HG03354 (cell line): ENCODE measurements at regions not wholly inside any gene's neighbourhood (a gene's known extent, or its start where the extent isn't known, plus 50 kb on each side); places are given as distances from the start of the nearest gene placed in this dataset.
A peak's percentile ranks its signal among the peaks of the same experiment; 100 is the strongest.
"Not testable (repeated sequence)": the region's sequence is repeated elsewhere in the genome, so short reads cannot be mapped to it uniquely, and the experiment has no call there.

Experiments
- ATAC-seq: cut with Tn5 transposase; IDR thresholded peaks from one replicate; pipeline ENCODE4 v1.9.1; 2021; ENCODE audit warnings: mild to moderate bottlenecking; ENCODE audit not compliant: unreplicated experiment, poor library complexity, severe bottlenecking

DNA sequence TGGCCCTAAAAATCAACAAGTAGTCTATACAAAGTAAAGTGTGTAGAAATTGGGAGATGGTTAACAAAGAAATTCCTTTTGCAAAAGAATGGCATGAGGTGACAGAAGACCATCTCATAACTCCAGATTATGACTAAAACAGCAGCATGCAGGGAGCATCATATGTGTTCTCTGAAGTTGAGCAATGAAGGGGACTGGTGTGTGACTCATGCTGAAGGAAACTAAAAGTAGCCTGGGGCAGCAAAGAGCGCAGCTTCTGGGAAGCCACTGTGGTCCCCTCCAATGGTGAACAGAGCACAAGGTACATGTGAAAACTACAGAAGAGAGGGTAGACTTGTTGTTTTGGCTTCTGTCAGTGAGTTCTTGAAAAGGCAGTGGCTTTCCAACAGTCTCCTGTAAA is 133.4 kb downstream of the MACC1 start:
- peak; percentile 42 for ATAC-seq

- no peak for ATAC-seq
Observed at GRCh38 chr7:20079080-20079479, 138.1 kb downstream of the MACC1 start.

GRCh38 chr7:20076835-20077234 is 140.3 kb downstream of the MACC1 start:
- ATAC-seq: no peak

DNA sequence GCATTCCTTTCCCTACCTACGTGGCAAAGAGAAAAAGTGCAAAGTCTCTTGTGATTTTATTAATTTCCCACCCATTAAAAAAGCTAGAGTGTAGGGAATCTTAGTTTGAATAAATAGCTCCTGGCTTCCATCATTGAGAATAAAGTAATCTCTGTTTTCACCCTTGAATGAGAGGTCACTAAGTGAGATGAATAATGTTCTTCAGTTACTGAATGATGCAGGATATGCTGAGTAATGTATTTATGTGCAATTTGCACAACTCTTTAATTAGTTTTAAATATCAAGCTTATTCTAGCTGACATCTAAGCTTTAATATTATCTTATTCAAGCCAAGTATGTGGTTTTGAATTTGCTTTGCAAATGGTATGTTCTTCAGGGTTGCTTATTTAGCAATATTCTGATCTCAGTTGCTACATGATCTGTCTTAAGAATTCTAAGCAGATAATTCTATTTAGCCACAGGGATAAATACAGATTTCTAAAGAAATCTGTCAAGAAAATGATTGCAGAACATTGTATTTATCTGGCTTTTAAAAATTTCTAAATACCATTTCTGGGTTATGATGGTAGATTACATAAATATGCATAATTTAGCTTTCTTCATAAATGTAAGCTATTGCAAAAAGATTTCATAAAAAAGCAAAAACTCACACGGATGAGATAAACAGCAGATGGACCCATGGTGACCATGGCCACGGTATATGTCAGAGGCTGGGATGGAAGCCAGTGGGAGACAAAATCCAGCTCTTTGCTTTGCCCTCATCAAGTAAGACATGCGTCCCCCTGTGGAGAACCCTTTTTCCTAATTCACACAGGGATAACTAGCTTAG is 141.0 kb downstream of the MACC1 start:
- ATAC-seq: no peak

DNA sequence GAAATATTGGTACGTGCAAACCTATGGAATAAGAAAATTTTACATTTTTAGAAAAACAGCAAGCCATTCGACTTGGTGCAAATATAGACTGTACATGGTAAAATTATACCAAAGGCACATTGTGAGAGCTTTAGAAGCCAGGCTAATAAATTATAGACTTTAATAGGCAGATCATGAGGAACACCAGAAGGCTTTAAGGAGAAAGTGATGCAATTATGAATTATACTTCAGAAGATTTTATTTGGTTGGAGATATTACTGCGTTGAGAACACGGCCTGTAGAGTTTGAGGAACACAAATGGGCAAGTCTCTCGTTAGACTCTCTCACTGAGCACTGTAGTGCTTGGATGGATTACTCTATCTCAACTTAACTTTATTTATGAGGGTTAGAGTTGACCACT is 141.7 kb downstream of the MACC1 start:
- ATAC-seq: no peak

GRCh38 chr7:20068004-20068403 is 149.2 kb downstream of the MACC1 start:
- ATAC-seq: not testable (repeated sequence)

- peak; percentile 100 for ATAC-seq
Observed at GRCh38 chr7:20064974-20065862, 152.0 kb downstream of the MACC1 start.

DNA sequence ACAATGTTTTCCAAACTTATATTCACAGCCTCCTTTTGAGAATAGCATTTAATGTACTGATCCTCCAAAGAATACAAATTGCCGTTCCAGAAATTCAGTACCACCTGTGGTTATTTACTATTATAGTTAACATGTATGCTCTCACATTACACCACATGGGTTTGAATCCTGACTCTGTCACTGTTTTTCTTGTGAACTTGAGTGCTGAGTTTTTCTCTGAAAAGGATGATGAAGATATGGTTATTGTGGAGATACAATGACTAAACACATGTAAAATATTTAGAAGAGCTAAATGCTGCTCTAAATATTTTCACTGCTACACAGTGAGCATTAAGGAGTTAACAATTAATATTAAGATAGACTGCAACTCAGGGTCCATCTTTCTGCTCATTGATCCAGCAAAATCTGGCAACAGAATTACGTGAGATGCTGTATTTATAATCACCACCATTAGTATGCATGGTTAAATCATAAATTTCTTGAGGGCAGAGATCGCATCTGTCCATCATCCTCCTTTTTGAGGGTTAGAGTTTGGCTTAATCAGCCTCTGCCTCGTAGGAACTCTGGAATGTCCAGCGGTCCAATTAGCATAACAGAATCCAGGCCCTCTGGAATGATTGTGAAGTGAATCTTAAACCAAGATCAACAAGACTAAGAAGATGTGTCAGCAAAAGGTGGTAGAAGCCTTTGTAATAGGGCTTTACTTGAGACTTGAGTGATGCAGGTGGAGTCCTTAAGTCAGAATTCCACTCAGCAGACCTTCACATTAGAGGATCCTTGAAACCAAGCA is 152.8 kb downstream of the MACC1 start:
- ATAC-seq: no peak

GRCh38 chr7:20063644-20064043 is 153.5 kb downstream of the MACC1 start:
- no peak for ATAC-seq

DNA sequence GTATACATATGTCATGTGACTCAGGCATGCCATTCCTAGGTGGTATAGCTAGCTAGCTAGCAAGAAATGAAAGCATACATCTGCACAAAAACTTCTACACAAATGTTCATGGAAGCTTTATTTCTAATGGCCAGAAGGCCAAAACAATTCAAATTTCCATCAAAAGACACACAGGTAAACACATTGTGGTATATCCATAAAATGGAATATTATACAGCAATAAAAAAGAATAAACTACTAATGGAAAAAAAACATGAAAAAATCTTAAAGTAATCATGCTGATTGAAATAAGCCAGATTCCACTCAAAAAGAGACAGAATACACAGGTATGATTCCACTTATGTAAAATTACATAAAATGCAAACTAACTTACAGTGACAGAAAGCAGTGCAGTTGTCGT is 154.3 kb downstream of the MACC1 start:
- ATAC-seq: no peak

DNA sequence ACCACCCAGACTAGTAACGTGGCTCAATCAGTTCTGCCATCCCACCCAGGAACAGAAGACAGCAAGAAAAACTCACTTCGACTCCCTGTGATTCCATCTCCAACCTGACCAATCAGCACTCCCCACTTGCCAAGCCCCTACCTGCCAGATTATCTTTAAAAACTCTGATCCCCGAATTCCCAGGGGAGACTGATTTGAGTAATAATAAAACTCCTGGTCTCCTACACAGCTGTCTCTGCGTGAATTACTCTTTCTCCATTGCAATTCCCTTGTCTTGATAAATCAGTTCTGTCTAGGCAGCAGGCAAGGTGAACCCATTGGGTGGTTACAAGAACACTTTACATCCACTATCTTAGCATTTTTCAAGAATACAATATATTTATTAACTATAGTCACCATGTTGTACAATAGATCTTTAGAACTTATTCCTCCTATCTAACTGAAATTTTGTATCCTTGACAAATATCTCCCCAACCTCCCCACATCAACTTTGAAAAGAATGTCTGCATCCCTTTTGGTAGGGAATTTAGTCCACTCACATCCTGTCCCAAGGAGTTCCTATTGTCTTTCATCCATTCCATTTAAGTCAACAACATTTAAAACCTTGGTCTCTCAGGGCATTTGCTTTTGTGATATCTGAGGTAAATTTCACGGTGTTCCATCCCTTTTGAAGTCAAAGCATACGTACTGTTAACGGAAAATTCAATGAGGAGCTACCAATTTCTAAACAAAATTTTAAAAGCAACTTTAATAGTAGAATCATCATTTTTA is 163.7 kb downstream of the MACC1 start:
- ATAC-seq: no peak

- ATAC-seq: no peak
Observed at GRCh38 chr7:20050241-20050966, 166.8 kb downstream of the MACC1 start.

DNA sequence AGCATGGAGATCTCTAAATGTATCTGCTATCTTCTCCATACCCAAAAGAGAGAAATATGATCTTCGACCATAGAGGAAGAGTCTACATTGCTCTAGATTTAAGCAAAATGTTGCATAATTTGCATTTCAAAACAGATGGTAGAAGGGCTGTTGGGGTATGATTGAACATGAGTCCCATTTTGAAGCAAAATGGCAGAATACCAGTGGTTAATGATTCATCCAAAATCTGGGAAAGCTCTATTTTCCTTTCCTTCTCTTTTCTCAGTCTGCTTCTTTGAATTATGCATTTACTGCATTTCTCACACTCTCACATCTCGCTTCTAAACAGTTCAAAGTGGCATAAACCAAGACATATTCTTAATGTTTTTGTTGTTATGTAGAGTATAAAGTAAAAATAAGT is 178.5 kb downstream of the MACC1 start:
- no peak for ATAC-seq

DNA sequence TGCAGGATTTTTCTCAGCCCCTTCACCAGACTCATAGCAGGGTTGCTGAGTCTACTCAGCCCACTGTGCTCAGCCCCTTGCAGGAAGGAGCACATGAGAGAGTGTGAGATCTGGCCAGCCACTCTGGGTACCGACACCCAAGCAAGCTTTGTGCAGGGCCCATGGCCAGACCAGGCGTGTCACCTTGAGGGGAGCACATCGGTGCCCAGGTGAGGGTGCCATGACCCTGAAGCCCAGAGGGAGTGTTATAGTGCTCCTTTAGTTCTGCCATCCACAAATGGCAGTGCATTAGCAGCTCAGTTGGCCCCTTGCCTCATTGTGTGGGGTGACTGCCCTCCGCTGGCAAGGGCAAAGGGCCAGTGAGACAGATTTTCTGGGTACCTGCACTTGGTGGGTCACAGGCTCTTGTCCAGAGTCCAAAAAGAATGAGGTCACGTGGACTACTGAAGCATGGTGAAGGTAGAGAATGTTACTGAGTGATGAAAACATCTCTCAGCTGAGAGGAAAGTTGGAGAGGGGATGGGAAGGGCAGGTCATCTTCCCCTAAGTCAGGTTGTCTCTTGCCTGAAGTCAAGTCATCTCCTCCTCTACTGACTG is 181.8 kb downstream of the MACC1 start:
- no peak for ATAC-seq

DNA sequence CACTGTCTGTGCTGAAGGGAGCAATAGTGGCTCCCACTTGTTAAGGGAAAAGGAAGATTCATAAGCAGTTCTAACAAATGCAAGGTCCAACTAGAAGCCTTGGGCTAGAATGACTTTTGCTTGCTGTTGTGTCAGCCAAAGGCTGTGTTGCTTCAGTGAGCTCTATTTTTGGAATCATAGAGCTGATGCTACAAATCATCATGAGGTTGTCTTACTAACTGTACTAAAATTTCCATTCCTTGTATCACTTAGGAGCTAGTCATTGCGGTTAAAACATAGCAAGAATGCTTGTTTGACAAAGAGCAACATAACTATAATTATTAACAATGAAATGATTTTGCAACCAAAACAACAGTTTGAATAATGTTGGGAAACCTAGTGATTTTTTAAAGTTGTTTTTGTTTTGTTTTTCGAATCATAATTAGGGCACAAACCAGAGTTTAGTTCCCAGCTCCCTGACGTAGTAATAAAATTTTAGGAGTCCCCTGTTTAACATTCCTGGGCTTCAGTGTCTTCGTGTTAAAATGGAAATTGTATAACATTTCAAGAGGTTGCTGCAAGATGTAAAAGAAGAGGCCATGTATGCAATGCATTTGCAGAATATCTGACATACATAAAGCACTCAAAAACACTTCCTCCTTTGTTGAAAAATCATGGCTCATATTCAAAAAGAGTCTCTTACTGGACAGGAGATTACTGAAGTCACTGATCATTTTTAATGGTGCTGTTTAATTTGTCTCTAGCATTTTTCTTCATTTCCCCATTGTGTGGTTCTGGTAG is 183.4 kb downstream of the MACC1 start:
- no peak for ATAC-seq

GRCh38 chr7:20032741-20033140 is 184.4 kb downstream of the MACC1 start:
- ATAC-seq: no peak

- peak; percentile 17 for ATAC-seq
Observed at GRCh38 chr7:20030915-20031362, 186.2 kb downstream of the MACC1 start.

- ATAC-seq: peak; percentile 91
Observed at GRCh38 chr7:20030417-20030816, 186.8 kb downstream of the MACC1 start.
